MM.1S (cell line): ENCODE measurements at regions not wholly inside any gene's neighbourhood (a gene's known extent, or its start where the extent isn't known, plus 50 kb on each side); places are given as distances from the start of the nearest gene placed in this dataset.

Source experiments
- CTCF ChIP-seq: fragments of 300-600 bp; sonication (generic); IDR thresholded peaks from 2 replicates; pipeline ENCODE4 v1.5.1; 2016; ENCODE audit warnings: antibody characterized with exemption, low read length, mixed read lengths
- EZH2phosphoT487 ChIP-seq: fragments of 300-600 bp; sonication (generic); IDR thresholded peaks from 2 replicates; pipeline ENCODE4 v1.6.1; 2018; ENCODE audit warnings: antibody characterized with exemption, low read length

DNA sequence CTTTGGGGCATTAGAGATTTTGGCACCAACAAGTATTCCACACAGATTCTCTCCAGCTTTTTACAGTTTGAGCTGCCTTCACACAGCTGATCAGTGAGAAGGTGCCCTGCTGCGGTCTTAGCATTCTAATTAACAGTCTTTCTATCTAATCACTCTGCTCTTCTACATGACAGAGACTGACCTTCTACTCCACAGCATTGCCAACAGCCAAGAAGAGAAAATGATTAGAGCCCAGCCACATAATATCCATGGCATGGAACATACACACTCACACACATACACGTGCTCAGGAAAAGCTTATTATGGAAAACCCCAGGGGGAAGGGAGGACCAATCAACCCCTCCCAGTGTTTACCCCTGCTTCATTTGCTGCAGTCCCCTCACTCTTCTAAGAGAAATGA is 76.1 kb upstream of the PPP2R3A start:
- TF ChIP-seq EZH2phosphoT487 (no peak), CTCF (no peak)
